OCI-LY3 (cell line): ENCODE measurements at regions not wholly inside any gene's neighbourhood (a gene's known extent, or its start where the extent isn't known, plus 50 kb on each side); places are given as distances from the start of the nearest gene placed in this dataset.

Source experiments
- H2AFZ ChIP-seq: fragments of 200-600, 300-600 bp; shearing (Covaris generic); 2 replicates; pipeline ENCODE4 v1.6.0; 2014; ENCODE audit warnings: antibody characterized with exemption, low read depth, low read length
- H3K27ac ChIP-seq: fragments of 200-600, 300-600 bp; sonication (generic); 2 replicates; pipeline ENCODE4 v1.5.1; 2014; ENCODE audit warnings: mild to moderate bottlenecking, low read length, moderate library complexity, mixed read lengths
- H3K27me3 ChIP-seq: fragments of 200-600, 300-600 bp; sonication (generic); 2 replicates; pipeline ENCODE4 v1.6.1; 2014; ENCODE audit warnings: low read depth, low read length, mixed read lengths
- H3K36me3 ChIP-seq: fragments of 200-600, 300-600 bp; sonication (generic); replicated peaks from 2 replicates; pipeline ENCODE3; 2014; ENCODE audit warnings: low read depth, low read length, mixed read lengths
- H3K4me1 ChIP-seq: fragments of 300-600, 200-600 bp; sonication (generic); 2 replicates; pipeline ENCODE4 v1.6.1; 2014; ENCODE audit warnings: low read length, mixed read lengths
- H3K4me2 ChIP-seq: fragments of 200-600, 300-600 bp; sonication (generic); 2 replicates; pipeline ENCODE4 v1.6.1; 2014; ENCODE audit warnings: low read length, mixed read lengths
- H3K4me3 ChIP-seq: fragments of 300-600, 200-600 bp; sonication (generic); 2 replicates; pipeline ENCODE4 v1.5.1; 2014; ENCODE audit warnings: antibody characterized with exemption, mild to moderate bottlenecking, low read length, moderate library complexity
- H3K79me2 ChIP-seq: fragments of 300-600, 200-600 bp; shearing (Covaris generic); 2 replicates; pipeline ENCODE4 v1.6.1; 2014; ENCODE audit warnings: mild to moderate bottlenecking, low read length, mixed read lengths
- H3K9ac ChIP-seq: fragments of 300-600, 200-600 bp; shearing (Covaris generic); 2 replicates; pipeline ENCODE4 v1.6.0; 2014; ENCODE audit warnings: mild to moderate bottlenecking, low read length, moderate library complexity
- H3K9me3 ChIP-seq: fragments of 200-600, 300-600 bp; shearing (Covaris generic); 2 replicates; pipeline ENCODE4 v1.6.1; 2014; ENCODE audit warnings: low read length, mixed read lengths; ENCODE audit not compliant: insufficient read depth
- H4K20me1 ChIP-seq: fragments of 200-600, 300-600 bp; sonication (generic); 2 replicates; pipeline ENCODE4 v1.6.1; 2016; ENCODE audit warnings: low read length, mixed read lengths; ENCODE audit not compliant: insufficient read depth
- CTCF ChIP-seq: fragments of 200-600, 300-600 bp; sonication (generic); IDR thresholded peaks from 2 replicates; pipeline ENCODE4 v1.5.1; 2014; ENCODE audit warnings: antibody characterized with exemption, low read length, low read depth
- EZH2phosphoT487 ChIP-seq: fragments of 200-600 bp; shearing (Covaris generic); IDR thresholded peaks from 2 replicates; pipeline ENCODE4 v1.6.1; 2018; ENCODE audit warnings: antibody characterized with exemption, mixed run types, low read depth

DNA sequence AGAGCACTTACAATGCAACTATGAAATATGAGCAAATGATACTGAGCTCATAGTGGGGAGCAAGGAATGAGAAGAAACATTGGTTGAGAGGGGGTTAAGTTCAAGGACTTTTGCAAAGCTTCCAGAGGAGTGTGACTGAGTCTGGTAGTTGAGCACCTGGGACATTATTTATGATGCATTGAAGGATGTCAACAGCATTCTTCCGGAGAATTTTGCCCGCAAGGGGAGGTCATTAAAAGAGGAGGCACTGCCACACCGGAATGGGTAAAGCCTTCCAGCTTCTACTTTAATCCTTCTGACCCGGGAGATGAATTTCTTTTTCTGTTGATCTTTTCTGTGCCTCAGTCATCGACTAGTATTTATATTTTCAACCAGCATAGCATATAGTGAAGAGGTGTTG is 208.4 kb upstream of the CAMK1G start:
- no peaks in the 10 kb centered on the region for H3K79me2 ChIP-seq
- H3K4me3 ChIP-seq, result no peak overlapping the region
- no peak overlapping the region for H3K4me2 ChIP-seq
- H3K4me1 ChIP-seq, result peaks cover 3% of the 10 kb centered on the region
- no peaks in the 10 kb centered on the region for H3K9me3 ChIP-seq
- no peak overlapping the region for H3K27ac ChIP-seq
- no peaks in the 10 kb centered on the region for H4K20me1 ChIP-seq
- peaks cover 31% of the 10 kb centered on the region for H3K27me3 ChIP-seq
- H3K36me3 ChIP-seq, result no peaks in the 10 kb centered on the region
- TF ChIP-seq EZH2phosphoT487 (no peak), CTCF (no peak)
- no peak overlapping the region for H2AFZ ChIP-seq
- no peak overlapping the region for H3K9ac ChIP-seq

DNA sequence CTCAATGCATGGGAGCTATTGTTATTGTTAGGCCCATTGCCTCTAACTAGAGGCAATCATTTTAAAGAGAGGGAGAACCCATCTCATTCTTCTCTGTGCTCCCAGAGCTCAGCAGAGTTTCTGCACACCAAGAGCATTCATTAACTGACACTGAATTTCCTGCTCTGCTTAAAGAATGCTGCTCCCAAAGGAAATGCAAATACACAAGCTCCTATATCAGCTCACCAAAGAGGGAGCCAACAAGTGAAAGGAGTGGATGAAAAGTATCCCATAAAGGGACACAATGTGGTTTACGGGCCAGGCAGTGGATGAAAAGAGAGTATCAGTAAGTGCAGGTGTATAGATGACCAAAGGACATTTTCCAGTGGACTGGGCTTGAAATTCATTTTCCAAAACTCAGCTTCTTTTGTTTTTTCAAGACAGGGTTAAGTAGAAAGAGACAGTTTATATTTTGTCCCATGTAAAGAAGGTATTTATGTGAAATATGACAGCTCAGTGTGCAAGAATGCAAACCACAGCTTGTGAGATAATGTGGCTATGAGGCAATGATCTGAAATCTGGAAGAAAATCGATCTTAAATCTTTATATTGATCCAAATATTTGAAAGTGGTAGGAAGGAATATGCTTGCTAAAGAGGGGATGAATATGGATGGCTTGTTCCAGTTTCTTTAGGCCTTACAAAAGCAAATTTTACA is 207.7 kb upstream of the CAMK1G start:
- peaks cover 29% of the 10 kb centered on the region; the same call in 1 of the 2 replicates for H3K27me3 ChIP-seq
- no peaks in the 10 kb centered on the region for H4K20me1 ChIP-seq
- H3K9me3 ChIP-seq, result no peaks in the 10 kb centered on the region
- no peak for TF ChIP-seq EZH2phosphoT487
- TF ChIP-seq CTCF, result no peak
- no peak overlapping the region for H2AFZ ChIP-seq
- no peak overlapping the region for H3K4me2 ChIP-seq
- no peaks in the 10 kb centered on the region for H3K36me3 ChIP-seq
- H3K4me3 ChIP-seq, result no peak overlapping the region
- H3K4me1 ChIP-seq, result peaks cover 10% of the 10 kb centered on the region
- H3K27ac ChIP-seq, result no peak overlapping the region
- H3K79me2 ChIP-seq, result no peaks in the 10 kb centered on the region
- no peak overlapping the region for H3K9ac ChIP-seq

GRCh38 chr1:209376774-209377173 is 206.7 kb upstream of the CAMK1G start:
- Histone ChIP-seq H3K27me3 (peaks cover 29% of the 10 kb centered on the region; the same call in 1 of the 2 replicates), H4K20me1 (no peaks in the 10 kb centered on the region), H3K4me3 (no peak overlapping the region), H3K36me3 (no peaks in the 10 kb centered on the region), H3K4me1 (peaks cover 10% of the 10 kb centered on the region), H3K9me3 (no peaks in the 10 kb centered on the region), H3K27ac (no peak overlapping the region), H3K9ac (no peak overlapping the region), H3K79me2 (no peaks in the 10 kb centered on the region), H3K4me2 (no peak overlapping the region), H2AFZ (no peak overlapping the region)
- TF ChIP-seq CTCF (no peak), EZH2phosphoT487 (no peak)

GRCh38 chr1:209377995-209378394 is 205.5 kb upstream of the CAMK1G start:
- Histone ChIP-seq H3K36me3 (no peaks in the 10 kb centered on the region), H2AFZ (no peak overlapping the region), H3K79me2 (no peaks in the 10 kb centered on the region), H3K4me2 (no peak overlapping the region), H3K27me3 (peaks cover 26% of the 10 kb centered on the region; the same call in 1 of the 2 replicates), H3K4me3 (no peak overlapping the region), H3K9me3 (no peaks in the 10 kb centered on the region), H3K27ac (no peak overlapping the region), H3K9ac (no peak overlapping the region), H4K20me1 (no peaks in the 10 kb centered on the region), H3K4me1 (peaks cover 10% of the 10 kb centered on the region)
- TF ChIP-seq EZH2phosphoT487, result no peak
- no peak for TF ChIP-seq CTCF
